BE2C (cell line): ENCODE measurements at regions not wholly inside any gene's neighbourhood (a gene's known extent, or its start where the extent isn't known, plus 50 kb on each side); places are given as distances from the start of the nearest gene placed in this dataset.

ENCODE experiments used
- DNase-seq: peaks from one replicate; pipeline ENCODE4 v3.0.0-alpha.2; 2020
- H3K27me3 ChIP-seq: fragments of 250-450 bp; sonication (Bioruptor Pico); 2 replicates; pipeline ENCODE4 v1.5.1; 2020; ENCODE audit warnings: mild to moderate bottlenecking
- H3K36me3 ChIP-seq: fragments of 250-450 bp; sonication (Bioruptor Pico); 2 replicates; pipeline ENCODE4 v1.5.1; 2020; ENCODE audit warnings: mild to moderate bottlenecking
- H3K4me1 ChIP-seq: fragments of 250-450 bp; sonication (Bioruptor Pico); 2 replicates; pipeline ENCODE4 v1.5.1; 2020
- H3K4me3 ChIP-seq: 2 replicates; pipeline ENCODE4 v1.5.1; 2011; ENCODE audit warnings: low read depth, low read length
- H3K9me3 ChIP-seq: fragments of 250-450 bp; sonication (Bioruptor Pico); 2 replicates; pipeline ENCODE4 v1.5.1; 2020
- CTCF ChIP-seq: IDR thresholded peaks from 2 replicates; pipeline ENCODE4 v1.5.1; 2012; ENCODE audit warnings: mild to moderate bottlenecking, low read depth, low read length

- DNase-seq, result no peak
- Histone ChIP-seq H3K27me3 (no peaks in the 10 kb centered on the region), H3K4me1 (peaks cover 17% of the 10 kb centered on the region), H3K36me3 (no peaks in the 10 kb centered on the region), H3K9me3 (no peaks in the 10 kb centered on the region), H3K4me3 (no peak overlapping the region)
- no peak for TF ChIP-seq CTCF
These were observed 50.4 kb downstream of the FHIP1A start for GRCh38 chr4:151459375-151459774.

GRCh38 chr4:151460434-151460833 lies 51.5 kb downstream of the FHIP1A start:
- TF ChIP-seq CTCF, result no peak
- peaks cover 17% of the 10 kb centered on the region for H3K4me1 ChIP-seq

GRCh38 chr4:151462554-151462953 lies 53.6 kb downstream of the FHIP1A start:
- H3K9me3 ChIP-seq, result no peaks in the 10 kb centered on the region
- peaks cover 17% of the 10 kb centered on the region for H3K4me1 ChIP-seq
- TF ChIP-seq CTCF, result no peak
- H3K36me3 ChIP-seq, result no peaks in the 10 kb centered on the region
- no peaks in the 10 kb centered on the region for H3K27me3 ChIP-seq
- no peak for DNase-seq
- H3K4me3 ChIP-seq, result no peak overlapping the region

More at GRCh38 chr4:151460434-151460833, 51.5 kb downstream of the FHIP1A start:
- Histone ChIP-seq H3K9me3 (no peaks in the 10 kb centered on the region), H3K4me3 (no peak overlapping the region), H3K36me3 (no peaks in the 10 kb centered on the region), H3K27me3 (no peaks in the 10 kb centered on the region)
- DNase-seq, result peak; percentile 51

- no peaks in the 10 kb centered on the region for H3K36me3 ChIP-seq
- H3K27me3 ChIP-seq, result no peaks in the 10 kb centered on the region
- no peak overlapping the region for H3K4me3 ChIP-seq
- no peaks in the 10 kb centered on the region for H3K9me3 ChIP-seq
- no peaks in the 10 kb centered on the region for H3K4me1 ChIP-seq
- TF ChIP-seq CTCF, result no peak
- no peak for DNase-seq
These were observed 60.0 kb downstream of the FHIP1A start for GRCh38 chr4:151468715-151469696.

- no peaks in the 10 kb centered on the region for H3K27me3 ChIP-seq
- TF ChIP-seq CTCF, result no peak
- H3K4me1 ChIP-seq, result no peaks in the 10 kb centered on the region
- H3K9me3 ChIP-seq, result no peaks in the 10 kb centered on the region
- no peak for DNase-seq
- no peaks in the 10 kb centered on the region for H3K36me3 ChIP-seq
- H3K4me3 ChIP-seq, result no peak overlapping the region
These were observed 61.0 kb downstream of the FHIP1A start for GRCh38 chr4:151469970-151470369.

- no peak for TF ChIP-seq CTCF
- DNase-seq, result no peak
- no peaks in the 10 kb centered on the region for H3K27me3 ChIP-seq
- no peaks in the 10 kb centered on the region for H3K9me3 ChIP-seq
- H3K4me3 ChIP-seq, result no peak overlapping the region
- H3K4me1 ChIP-seq, result no peaks in the 10 kb centered on the region
- H3K36me3 ChIP-seq, result no peaks in the 10 kb centered on the region
These were observed 62.8 kb downstream of the FHIP1A start for GRCh38 chr4:151471728-151472127.
